Spleen (tissue), 11 donors: ENCODE measurements at regions not wholly inside any gene's neighbourhood (a gene's known extent, or its start where the extent isn't known, plus 50 kb on each side); places are given as distances from the start of the nearest gene placed in this dataset.

ENCODE experiments used
- DNase-seq: peaks from one replicate; pipeline ENCODE4 v3.0.0-alpha.2; 2020
- H3K27ac ChIP-seq, 8 donors: fragments of 200-600 bp; sonication (generic) in 7 of 8; 1 replicate in 4 of 8; 2 replicates in 4 of 8; pipeline versions ENCODE4 v1.5.0 to v1.8.0; 2016 to 2021; ENCODE audit warnings: inconsistent platforms in 4 of 8, mild to moderate bottlenecking in 4 of 8, moderate library complexity in 1 of 8
- H3K27me3 ChIP-seq, 7 donors: fragments of 200-600 bp; sonication (generic) in 6 of 7; replicated peaks in 1 of 7; 1 replicate in 4 of 7; 2 replicates in 3 of 7; pipeline versions ENCODE4 v1.5.0 to v1.8.0; 2016 to 2021; ENCODE audit warnings: inconsistent platforms in 3 of 7, mild to moderate bottlenecking in 1 of 7
- H3K36me3 ChIP-seq, 6 donors: fragments of 200-600 bp; sonication (generic) in 5 of 6; 1 replicate in 4 of 6; 2 replicates in 2 of 6; pipeline versions ENCODE4 v1.5.0 to v1.8.0; 2016 to 2021; ENCODE audit warnings: inconsistent platforms in 2 of 6
- H3K4me1 ChIP-seq, 6 donors: fragments of 200-600 bp; sonication (generic) in 5 of 6; 1 replicate in 3 of 6; 2 replicates in 3 of 6; pipeline versions ENCODE4 v1.5.0 to v1.8.0; 2016 to 2021; ENCODE audit warnings: inconsistent platforms in 3 of 6
- H3K4me3 ChIP-seq, 8 donors: fragments of 200-600 bp; sonication (generic) in 7 of 8; 1 replicate in 4 of 8; 2 replicates in 4 of 8; pipeline versions ENCODE4 v1.5.0 to v1.8.0; 2016 to 2021; ENCODE audit warnings: inconsistent platforms in 4 of 8, mild to moderate bottlenecking in 4 of 8, moderate library complexity in 2 of 8
- H3K9me3 ChIP-seq, 8 donors: fragments of 200-600 bp; sonication (generic) in 7 of 8; 1 replicate in 4 of 8; 2 replicates in 4 of 8; pipeline versions ENCODE4 v1.5.0 to v1.8.0; 2016 to 2021; ENCODE audit warnings: inconsistent platforms in 4 of 8
- POLR2A ChIP-seq, 3 donors: fragments of 450-650 bp; IDR thresholded peaks; one replicate each; pipeline ENCODE4 v1.5.1; 2017; ENCODE audit warnings: antibody characterized with exemption in 3 of 3, mild to moderate bottlenecking in 1 of 3
- POLR2AphosphoS5 ChIP-seq, 3 donors: sonication (generic); formaldehyde crosslinking; IDR thresholded peaks; one replicate each; pipeline ENCODE4 v1.5.1; 2017; ENCODE audit warnings: antibody characterized with exemption in 3 of 3
- WGBS, 5 donors: extraction: QIAGEN DNeasy Blood & Tissue Kit in 3 of 5; methylation state at CpG; one replicate each; pipeline versions ENCODE4 v1.1.5 to v1.1.7; 2013 to 2018; 5-methylcytosine and 5-hydroxymethylcytosine counted together
- intact Hi-C: fragments of 100-400 bp; cut with DNase I; formaldehyde crosslinking; loops from one replicate; pipeline ENCODE4 v1.15.0; 2023; ENCODE audit warnings: low total_unique reads
- TF ChIP-seq, protein P1 (sequence below), 11 experiments: fragments of 200-600 bp in 7 of 11; fragments of 450-650 bp in 4 of 11; sonication (generic) in 4 of 11; IDR thresholded peaks in 8 of 11; conservative IDR thresholded peaks in 3 of 11; 1 replicate in 7 of 11; 2 replicates in 4 of 11; pipeline versions ENCODE4 v1.4.0 to v1.8.0; 2016 to 2021; ENCODE audit warnings: antibody characterized with exemption in 11 of 11, inconsistent platforms in 4 of 11, mild to moderate bottlenecking in 1 of 11
- donor health status: healthy with polysubstance abuse.
- donor health status: DM: no; HTN: no; CAD: no; lungs with moderate emphysema.
- donor health status: DM: no; HTN: no; CAD: no.
- donor health status: Bipolar disorder and iron deficiency.
- donor health status: healthy.
- donor health status: DM: no; HTN: no; CAD: no.
- donor health status: DM: yes; HTN: yes; CAD: no.

DNA sequence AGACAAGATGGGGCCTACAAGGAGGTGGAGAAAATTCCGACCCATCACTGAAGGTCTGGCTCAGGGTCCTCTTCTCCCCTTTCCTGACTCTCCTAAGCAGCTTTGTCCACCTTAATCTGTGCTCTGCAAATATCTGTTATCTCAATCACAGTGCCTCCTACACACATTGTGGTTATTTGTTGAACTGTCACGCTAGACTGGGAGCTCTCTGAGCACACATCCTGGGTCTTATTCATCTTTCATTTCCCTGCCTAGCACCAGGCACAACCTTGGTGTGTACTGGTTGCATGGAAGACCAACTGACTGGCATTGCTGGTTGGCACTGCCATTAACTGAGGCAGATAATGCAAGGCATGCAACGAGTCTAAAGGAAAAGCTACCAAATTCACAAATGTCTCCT lies 122.9 kb upstream of the ST6GAL2 start:
- H3K27ac ChIP-seq: no peak overlapping the region
- no peak for DNase-seq
- no peaks in the 10 kb centered on the region for H3K36me3 ChIP-seq
- H3K27me3 ChIP-seq: no peaks in the 10 kb centered on the region
- TF ChIP-seq POLR2A (IDR thresholded peaks at IDR 0.05) (no peak), POLR2AphosphoS5 (IDR thresholded peaks at IDR 0.05) (no peak)
- TF ChIP-seq, protein P1, sequence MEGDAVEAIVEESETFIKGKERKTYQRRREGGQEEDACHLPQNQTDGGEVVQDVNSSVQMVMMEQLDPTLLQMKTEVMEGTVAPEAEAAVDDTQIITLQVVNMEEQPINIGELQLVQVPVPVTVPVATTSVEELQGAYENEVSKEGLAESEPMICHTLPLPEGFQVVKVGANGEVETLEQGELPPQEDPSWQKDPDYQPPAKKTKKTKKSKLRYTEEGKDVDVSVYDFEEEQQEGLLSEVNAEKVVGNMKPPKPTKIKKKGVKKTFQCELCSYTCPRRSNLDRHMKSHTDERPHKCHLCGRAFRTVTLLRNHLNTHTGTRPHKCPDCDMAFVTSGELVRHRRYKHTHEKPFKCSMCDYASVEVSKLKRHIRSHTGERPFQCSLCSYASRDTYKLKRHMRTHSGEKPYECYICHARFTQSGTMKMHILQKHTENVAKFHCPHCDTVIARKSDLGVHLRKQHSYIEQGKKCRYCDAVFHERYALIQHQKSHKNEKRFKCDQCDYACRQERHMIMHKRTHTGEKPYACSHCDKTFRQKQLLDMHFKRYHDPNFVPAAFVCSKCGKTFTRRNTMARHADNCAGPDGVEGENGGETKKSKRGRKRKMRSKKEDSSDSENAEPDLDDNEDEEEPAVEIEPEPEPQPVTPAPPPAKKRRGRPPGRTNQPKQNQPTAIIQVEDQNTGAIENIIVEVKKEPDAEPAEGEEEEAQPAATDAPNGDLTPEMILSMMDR (IDR thresholded peaks at IDR 0.05 in 8 of 11, conservative IDR thresholded peaks at IDR 0.05 in 3 of 11): no peak
- WGBS, 5 donors: 70 to 86% (median 75%) methylated on average over 3 of the region's 3 CpGs
- no peaks in the 10 kb centered on the region for H3K4me1 ChIP-seq
- intact Hi-C loops: no loop called here
- H3K9me3 ChIP-seq: no peaks in the 10 kb centered on the region
- H3K4me3 ChIP-seq: no peak overlapping the region

- Histone ChIP-seq H3K4me1 (no peaks in the 10 kb centered on the region), H3K36me3 (no peaks in the 10 kb centered on the region), H3K4me3 (no peak overlapping the region), H3K9me3 (no peaks in the 10 kb centered on the region), H3K27ac (no peak overlapping the region), H3K27me3 (no peaks in the 10 kb centered on the region)
- TF ChIP-seq, protein P1 (IDR thresholded peaks at IDR 0.05 in 8 of 11, conservative IDR thresholded peaks at IDR 0.05 in 3 of 11): no peak
- TF ChIP-seq POLR2A (IDR thresholded peaks at IDR 0.05) (no peak), POLR2AphosphoS5 (IDR thresholded peaks at IDR 0.05) (no peak)
- DNase-seq: no peak
- intact Hi-C loops: no loop called here
- 87 to 94% (median 91%) methylated on average over 3 of the region's 3 CpGs for WGBS, 5 donors
Observed at GRCh38 chr2:107009275-107009674, 123.3 kb upstream of the ST6GAL2 start.

GRCh38 chr2:107012714-107013306 lies 126.8 kb upstream of the ST6GAL2 start:
- 80 to 87% (median 82%) methylated on average over 5 of the region's 5 CpGs for WGBS, 5 donors
- Histone ChIP-seq H3K27me3 (no peaks in the 10 kb centered on the region), H3K27ac (no peak overlapping the region), H3K4me3 (no peak overlapping the region), H3K4me1 (no peaks in the 10 kb centered on the region), H3K36me3 (no peaks in the 10 kb centered on the region), H3K9me3 (no peaks in the 10 kb centered on the region)
- TF ChIP-seq POLR2A (IDR thresholded peaks at IDR 0.05) (no peak), POLR2AphosphoS5 (IDR thresholded peaks at IDR 0.05) (no peak)
- TF ChIP-seq, protein P1 (IDR thresholded peaks at IDR 0.05 in 8 of 11, conservative IDR thresholded peaks at IDR 0.05 in 3 of 11): no peak
- intact Hi-C loops: no loop called here
- no peak for DNase-seq

DNA sequence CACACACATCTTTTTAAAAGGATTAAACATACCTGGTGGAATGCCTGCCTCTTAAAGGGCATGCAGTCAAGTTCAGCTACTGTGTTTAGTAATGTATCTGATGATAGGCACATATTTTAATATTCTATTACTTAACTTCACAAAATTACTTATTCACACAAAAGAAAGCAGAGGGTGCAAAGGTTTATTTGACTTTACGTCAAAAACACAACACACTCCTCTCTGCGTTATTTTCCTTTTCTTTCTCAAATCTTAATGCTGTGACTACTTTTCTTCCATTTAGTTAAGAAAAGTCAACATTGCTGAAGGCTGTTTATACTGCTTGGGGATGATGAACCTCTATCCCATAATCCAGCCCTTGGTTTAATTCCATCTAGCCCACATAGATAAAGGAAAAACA lies 127.9 kb upstream of the ST6GAL2 start:
- 87 to 95% (median 92%) methylated on average over 2 of the region's 2 CpGs for WGBS, 5 donors
- H3K4me3 ChIP-seq: no peak overlapping the region
- H3K36me3 ChIP-seq: no peaks in the 10 kb centered on the region
- H3K9me3 ChIP-seq: no peaks in the 10 kb centered on the region
- intact Hi-C loops: no loop called here
- no peaks in the 10 kb centered on the region for H3K4me1 ChIP-seq
- DNase-seq: no peak
- no peak overlapping the region for H3K27ac ChIP-seq
- TF ChIP-seq POLR2AphosphoS5 (IDR thresholded peaks at IDR 0.05): no peak
- TF ChIP-seq POLR2A (IDR thresholded peaks at IDR 0.05): no peak
- TF ChIP-seq, protein P1 (IDR thresholded peaks at IDR 0.05 in 8 of 11, conservative IDR thresholded peaks at IDR 0.05 in 3 of 11): no peak
- H3K27me3 ChIP-seq: no peaks in the 10 kb centered on the region
